ENCODE measurements at regions not wholly inside any gene's neighbourhood (a gene's known extent, or its start where the extent isn't known, plus 50 kb on each side); places are given as distances from the start of the nearest gene placed in this dataset.

DNA sequence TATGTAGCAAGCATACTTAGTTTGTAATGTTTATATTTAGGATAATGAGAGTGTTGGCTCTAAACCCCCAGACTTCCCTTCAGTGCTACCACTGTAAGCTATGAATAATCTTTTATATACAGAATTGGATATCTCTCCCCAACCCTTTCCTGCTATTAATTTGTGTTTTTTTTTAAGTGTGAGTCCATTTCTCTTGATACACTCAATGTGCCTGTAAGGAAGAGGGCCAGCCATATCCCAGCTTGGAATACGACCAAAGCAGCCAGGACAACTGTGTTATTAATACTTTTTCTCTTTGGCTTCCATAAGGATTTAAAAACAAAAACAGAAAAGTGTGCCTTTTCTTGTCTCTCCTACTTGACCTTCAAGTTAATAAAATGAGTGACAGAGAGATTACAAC is 116.7 kb downstream of the SNAPC1 start:
- TF ChIP-seq, protein P1, sequence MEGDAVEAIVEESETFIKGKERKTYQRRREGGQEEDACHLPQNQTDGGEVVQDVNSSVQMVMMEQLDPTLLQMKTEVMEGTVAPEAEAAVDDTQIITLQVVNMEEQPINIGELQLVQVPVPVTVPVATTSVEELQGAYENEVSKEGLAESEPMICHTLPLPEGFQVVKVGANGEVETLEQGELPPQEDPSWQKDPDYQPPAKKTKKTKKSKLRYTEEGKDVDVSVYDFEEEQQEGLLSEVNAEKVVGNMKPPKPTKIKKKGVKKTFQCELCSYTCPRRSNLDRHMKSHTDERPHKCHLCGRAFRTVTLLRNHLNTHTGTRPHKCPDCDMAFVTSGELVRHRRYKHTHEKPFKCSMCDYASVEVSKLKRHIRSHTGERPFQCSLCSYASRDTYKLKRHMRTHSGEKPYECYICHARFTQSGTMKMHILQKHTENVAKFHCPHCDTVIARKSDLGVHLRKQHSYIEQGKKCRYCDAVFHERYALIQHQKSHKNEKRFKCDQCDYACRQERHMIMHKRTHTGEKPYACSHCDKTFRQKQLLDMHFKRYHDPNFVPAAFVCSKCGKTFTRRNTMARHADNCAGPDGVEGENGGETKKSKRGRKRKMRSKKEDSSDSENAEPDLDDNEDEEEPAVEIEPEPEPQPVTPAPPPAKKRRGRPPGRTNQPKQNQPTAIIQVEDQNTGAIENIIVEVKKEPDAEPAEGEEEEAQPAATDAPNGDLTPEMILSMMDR (conservative IDR thresholded peaks at IDR 0.05 in 1 of 2, IDR thresholded peaks at IDR 0.05 in 1 of 2; ENCODE audit: low read depth in 1 of 2, low read length in 2 of 2) = no peak
- no peak for TF ChIP-seq EZH2 (IDR thresholded peaks at IDR 0.05; ENCODE audit: low read length, missing control alignments)

Measured in fibroblast of lung (primary cell).